ENCODE measurements at regions not wholly inside any gene's neighbourhood (a gene's known extent, or its start where the extent isn't known, plus 50 kb on each side); places are given as distances from the start of the nearest gene placed in this dataset.

DNA sequence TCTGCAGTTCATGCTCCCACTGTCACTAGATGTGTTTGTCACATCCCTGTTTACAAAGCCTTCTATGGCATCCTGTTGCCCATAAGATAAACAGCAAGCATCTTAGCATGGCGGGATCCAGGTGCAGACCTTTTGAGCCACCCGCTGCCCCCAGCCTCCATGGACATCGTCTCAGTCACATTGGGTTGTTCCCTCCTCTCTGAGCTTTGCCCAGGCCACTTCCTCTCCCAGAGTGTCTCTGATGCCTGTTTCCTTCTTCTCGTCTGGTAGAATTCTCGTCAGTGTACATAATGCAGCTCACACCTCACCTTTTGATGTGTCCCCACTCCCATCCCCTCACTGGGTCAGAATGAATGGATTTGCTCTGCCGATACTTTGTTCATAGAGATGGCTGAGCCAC lies 239.0 kb upstream of the APCDD1 start:
- TF ChIP-seq, protein P1, sequence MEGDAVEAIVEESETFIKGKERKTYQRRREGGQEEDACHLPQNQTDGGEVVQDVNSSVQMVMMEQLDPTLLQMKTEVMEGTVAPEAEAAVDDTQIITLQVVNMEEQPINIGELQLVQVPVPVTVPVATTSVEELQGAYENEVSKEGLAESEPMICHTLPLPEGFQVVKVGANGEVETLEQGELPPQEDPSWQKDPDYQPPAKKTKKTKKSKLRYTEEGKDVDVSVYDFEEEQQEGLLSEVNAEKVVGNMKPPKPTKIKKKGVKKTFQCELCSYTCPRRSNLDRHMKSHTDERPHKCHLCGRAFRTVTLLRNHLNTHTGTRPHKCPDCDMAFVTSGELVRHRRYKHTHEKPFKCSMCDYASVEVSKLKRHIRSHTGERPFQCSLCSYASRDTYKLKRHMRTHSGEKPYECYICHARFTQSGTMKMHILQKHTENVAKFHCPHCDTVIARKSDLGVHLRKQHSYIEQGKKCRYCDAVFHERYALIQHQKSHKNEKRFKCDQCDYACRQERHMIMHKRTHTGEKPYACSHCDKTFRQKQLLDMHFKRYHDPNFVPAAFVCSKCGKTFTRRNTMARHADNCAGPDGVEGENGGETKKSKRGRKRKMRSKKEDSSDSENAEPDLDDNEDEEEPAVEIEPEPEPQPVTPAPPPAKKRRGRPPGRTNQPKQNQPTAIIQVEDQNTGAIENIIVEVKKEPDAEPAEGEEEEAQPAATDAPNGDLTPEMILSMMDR (IDR thresholded peaks at IDR 0.05; ENCODE audit: insufficient read depth, low read depth, low read length, missing control alignments): no peak
- H3K4me3 ChIP-seq (ENCODE audit: low read depth, low read length): no peak overlapping the region
- no peak for DNase-seq (ENCODE audit: low read depth)

DNA sequence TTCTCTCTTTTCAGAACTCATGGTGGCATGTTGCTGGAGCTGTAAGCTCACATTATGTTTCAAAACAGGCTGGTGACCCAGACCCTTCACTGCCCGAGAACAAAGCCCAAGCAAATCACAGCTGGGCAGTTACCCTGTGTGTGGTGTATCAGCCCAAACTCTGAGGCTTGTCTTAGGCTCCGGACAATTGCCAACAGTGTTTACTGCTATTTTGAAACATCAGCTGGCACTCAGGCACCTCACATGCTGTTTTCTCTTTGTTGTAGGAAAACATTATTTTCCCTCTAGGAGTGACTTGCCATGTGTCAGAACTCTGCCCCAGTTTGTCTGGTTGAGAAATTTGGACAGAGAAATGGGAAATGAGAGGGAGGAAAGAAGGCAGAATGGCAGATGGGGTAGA lies 237.6 kb upstream of the APCDD1 start:
- TF ChIP-seq, protein P1 (IDR thresholded peaks at IDR 0.05; ENCODE audit: insufficient read depth, low read depth, low read length, missing control alignments): no peak
- no peak for DNase-seq (ENCODE audit: low read depth)

DNA sequence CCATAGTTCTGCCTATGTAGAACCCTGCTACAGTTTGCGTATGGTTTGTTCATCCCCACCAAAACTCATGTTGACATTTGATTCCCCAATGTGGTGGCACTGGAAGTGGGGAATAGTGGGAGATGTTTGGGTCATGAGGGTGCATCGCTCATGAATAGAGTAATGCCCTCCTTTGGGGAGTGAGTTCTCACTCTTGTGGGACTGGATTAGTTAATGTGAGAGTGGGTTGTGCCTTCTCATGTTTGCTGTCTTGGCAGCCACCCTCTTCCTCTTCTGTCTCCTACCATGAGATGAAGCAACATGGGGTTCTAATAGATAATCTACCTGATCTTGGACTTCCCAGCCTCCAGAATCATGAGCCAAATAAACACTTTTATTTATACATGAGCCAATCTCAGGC lies 237.2 kb upstream of the APCDD1 start:
- TF ChIP-seq, protein P1 (IDR thresholded peaks at IDR 0.05; ENCODE audit: insufficient read depth, low read depth, low read length, missing control alignments): no peak
- H3K4me3 ChIP-seq (ENCODE audit: low read depth, low read length): no peak overlapping the region
- DNase-seq (ENCODE audit: low read depth): no peak

More for the DNA sequence above, 237.6 kb upstream of the APCDD1 start:
- no peak overlapping the region for H3K4me3 ChIP-seq (ENCODE audit: low read depth, low read length)

DNA sequence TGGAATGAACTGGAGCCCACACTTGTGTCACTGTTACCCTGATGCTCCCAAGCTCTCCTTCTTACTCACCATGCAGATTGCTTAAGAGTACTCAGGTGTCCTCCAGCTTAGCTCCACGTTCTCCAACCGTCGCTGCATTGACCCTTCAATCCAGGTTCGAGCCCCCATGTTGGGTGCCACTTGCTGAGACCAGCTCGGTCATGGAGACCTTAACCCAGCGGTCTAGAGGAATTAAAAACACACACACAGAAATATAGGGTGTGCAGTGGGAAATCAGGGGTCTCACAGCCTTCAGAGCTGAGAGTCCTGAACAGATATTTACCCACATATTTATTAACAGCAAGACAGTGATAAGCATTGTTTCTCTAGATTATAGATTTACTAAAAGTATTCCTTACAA lies 229.1 kb upstream of the APCDD1 start:
- DNase-seq (ENCODE audit: low read depth): no peak
- no peak overlapping the region for H3K4me3 ChIP-seq (ENCODE audit: low read depth, low read length)
- TF ChIP-seq, protein P1 (IDR thresholded peaks at IDR 0.05; ENCODE audit: insufficient read depth, low read depth, low read length, missing control alignments): no peak

DNA sequence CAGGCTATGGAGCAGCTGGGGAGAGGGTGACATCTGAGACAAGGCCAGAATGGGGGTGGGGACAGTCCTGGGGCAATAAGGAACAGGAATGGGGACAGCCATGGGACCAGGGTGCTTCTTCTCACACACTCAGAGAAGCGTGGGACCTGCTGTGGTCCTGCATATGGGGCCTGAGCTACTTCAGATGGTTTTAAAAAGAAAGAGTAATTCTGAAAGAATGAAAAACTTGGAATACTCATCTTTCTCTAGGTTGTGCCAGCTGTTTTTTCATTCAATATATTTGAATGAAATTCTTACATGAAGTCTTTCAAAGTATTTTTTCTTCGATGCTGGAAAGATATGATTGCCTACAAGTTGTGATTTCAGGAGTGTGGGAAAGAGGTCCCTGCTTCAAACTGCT lies 227.5 kb upstream of the APCDD1 start:
- TF ChIP-seq, protein P1 (IDR thresholded peaks at IDR 0.05; ENCODE audit: insufficient read depth, low read depth, low read length, missing control alignments): no peak
- no peak overlapping the region for H3K4me3 ChIP-seq (ENCODE audit: low read depth, low read length)
- no peak for DNase-seq (ENCODE audit: low read depth)

DNA sequence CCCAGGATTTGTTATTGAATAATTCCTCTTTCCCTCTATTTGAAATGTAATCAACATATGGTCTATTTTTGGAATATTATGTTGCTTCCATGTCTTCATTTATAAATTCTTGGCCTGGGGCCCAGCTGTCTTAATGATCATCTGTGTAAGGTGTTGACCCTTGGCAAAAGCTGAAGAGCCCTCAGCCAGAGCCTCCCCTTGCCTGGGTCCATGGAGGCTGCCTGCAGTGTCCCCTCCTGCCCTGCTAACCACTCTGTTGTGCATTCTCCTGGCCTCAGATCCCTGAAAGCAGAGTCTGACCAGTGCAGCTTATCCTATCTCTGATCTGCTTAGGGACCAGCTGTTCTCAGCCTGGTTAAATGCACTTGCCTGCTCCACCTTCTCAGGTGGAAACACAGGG lies 226.1 kb upstream of the APCDD1 start:
- DNase-seq (ENCODE audit: low read depth): no peak
- no peak overlapping the region for H3K4me3 ChIP-seq (ENCODE audit: low read depth, low read length)
- TF ChIP-seq, protein P1 (IDR thresholded peaks at IDR 0.05; ENCODE audit: insufficient read depth, low read depth, low read length, missing control alignments): no peak

DNA sequence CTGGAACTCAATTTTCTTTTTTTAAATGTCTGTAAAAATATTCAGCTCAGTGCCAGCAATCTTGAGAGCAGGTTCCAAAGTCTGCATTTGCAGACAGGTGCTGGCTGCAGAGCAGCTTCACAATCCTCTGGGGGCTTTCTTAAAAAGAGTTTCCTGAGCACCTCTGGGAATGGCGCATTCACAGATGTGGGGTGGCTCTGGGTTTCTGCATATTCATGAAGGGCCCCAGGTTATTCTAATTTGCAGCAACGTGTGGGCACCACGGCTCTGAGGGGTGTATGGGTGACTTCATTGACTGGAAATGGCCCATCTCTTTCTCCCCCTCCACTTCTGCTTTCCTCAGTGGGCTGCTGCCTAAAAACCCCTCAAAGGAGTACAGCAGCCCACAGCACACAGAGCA lies 225.0 kb upstream of the APCDD1 start:
- TF ChIP-seq, protein P1 (IDR thresholded peaks at IDR 0.05; ENCODE audit: insufficient read depth, low read depth, low read length, missing control alignments): no peak
- DNase-seq (ENCODE audit: low read depth): no peak
- no peak overlapping the region for H3K4me3 ChIP-seq (ENCODE audit: low read depth, low read length)
